Smooth muscle cell (in vitro differentiated cells): ENCODE measurements at regions not wholly inside any gene's neighbourhood (a gene's known extent, or its start where the extent isn't known, plus 50 kb on each side); places are given as distances from the start of the nearest gene placed in this dataset.
A peak's percentile ranks its signal among the peaks of the same experiment; 100 is the strongest.

Experiments used
- DNase-seq: peaks from one replicate; lab custom pipeline; 2025; ENCODE audit not compliant: unreplicated experiment; lab: John Stamatoyannopoulos, UW
- H2AFZ ChIP-seq: fragments of 200-600 bp; sonication (generic); 2 replicates; pipeline ENCODE4 v1.6.0; 2016; ENCODE audit warnings: antibody characterized with exemption, low read depth, mild to moderate bottlenecking
- H3F3A ChIP-seq: fragments of 200-600 bp; sonication (generic); 2 replicates; pipeline ENCODE4 v1.6.0; 2017; ENCODE audit warnings: antibody characterized with exemption, low read depth
- H3K27ac ChIP-seq: fragments of 200-600 bp; sonication (generic); 2 replicates; pipeline ENCODE4 v1.5.1; 2016; ENCODE audit warnings: low read depth, mild to moderate bottlenecking
- H3K27me3 ChIP-seq: fragments of 200-600 bp; sonication (generic); 2 replicates; pipeline ENCODE4 v1.6.1; 2016; ENCODE audit warnings: low read depth, mild to moderate bottlenecking
- H3K36me3 ChIP-seq: fragments of 200-600 bp; sonication (generic); 2 replicates; pipeline ENCODE4 v1.5.1; 2016; ENCODE audit warnings: low read depth
- H3K4me1 ChIP-seq: fragments of 200-600 bp; sonication (generic); 2 replicates; pipeline ENCODE4 v1.5.1; 2016; ENCODE audit warnings: low read depth
- H3K4me2 ChIP-seq: fragments of 200-600 bp; sonication (generic); 2 replicates; pipeline ENCODE4 v1.6.0; 2016; ENCODE audit warnings: mild to moderate bottlenecking
- H3K4me3 ChIP-seq: fragments of 200-600 bp; sonication (generic); 2 replicates; pipeline ENCODE4 v1.5.1; 2016; ENCODE audit warnings: mild to moderate bottlenecking
- H3K79me2 ChIP-seq: fragments of 200-600 bp; sonication (generic); 2 replicates; pipeline ENCODE4 v1.6.0; 2016; ENCODE audit warnings: low read depth, mild to moderate bottlenecking
- H3K9ac ChIP-seq: fragments of 200-600 bp; sonication (generic); 2 replicates; pipeline ENCODE4 v1.6.0; 2016; ENCODE audit warnings: low read depth
- H3K9me3 ChIP-seq: fragments of 200-600 bp; sonication (generic); replicated peaks from 2 replicates; pipeline ENCODE4 v1.5.1; 2016; ENCODE audit warnings: low read depth
- H4K20me1 ChIP-seq: fragments of 200-600 bp; sonication (generic); 2 replicates; pipeline ENCODE4 v1.6.0; 2016; ENCODE audit warnings: low read depth
- WGBS: methylation state at CpG from one replicate; pipeline ENCODE4 v1.1.7; 2016; ENCODE audit warnings: low lambda C conversion rate; 5-methylcytosine and 5-hydroxymethylcytosine counted together
- TF ChIP-seq, protein P1 (sequence below): fragments of 200-600 bp; sonication (generic); IDR thresholded peaks from 2 replicates; pipeline ENCODE4 v1.5.1; 2017; ENCODE audit warnings: borderline replicate concordance, mild to moderate bottlenecking, antibody characterized with exemption; ENCODE audit not compliant: insufficient read depth, poor library complexity, severe bottlenecking

DNA sequence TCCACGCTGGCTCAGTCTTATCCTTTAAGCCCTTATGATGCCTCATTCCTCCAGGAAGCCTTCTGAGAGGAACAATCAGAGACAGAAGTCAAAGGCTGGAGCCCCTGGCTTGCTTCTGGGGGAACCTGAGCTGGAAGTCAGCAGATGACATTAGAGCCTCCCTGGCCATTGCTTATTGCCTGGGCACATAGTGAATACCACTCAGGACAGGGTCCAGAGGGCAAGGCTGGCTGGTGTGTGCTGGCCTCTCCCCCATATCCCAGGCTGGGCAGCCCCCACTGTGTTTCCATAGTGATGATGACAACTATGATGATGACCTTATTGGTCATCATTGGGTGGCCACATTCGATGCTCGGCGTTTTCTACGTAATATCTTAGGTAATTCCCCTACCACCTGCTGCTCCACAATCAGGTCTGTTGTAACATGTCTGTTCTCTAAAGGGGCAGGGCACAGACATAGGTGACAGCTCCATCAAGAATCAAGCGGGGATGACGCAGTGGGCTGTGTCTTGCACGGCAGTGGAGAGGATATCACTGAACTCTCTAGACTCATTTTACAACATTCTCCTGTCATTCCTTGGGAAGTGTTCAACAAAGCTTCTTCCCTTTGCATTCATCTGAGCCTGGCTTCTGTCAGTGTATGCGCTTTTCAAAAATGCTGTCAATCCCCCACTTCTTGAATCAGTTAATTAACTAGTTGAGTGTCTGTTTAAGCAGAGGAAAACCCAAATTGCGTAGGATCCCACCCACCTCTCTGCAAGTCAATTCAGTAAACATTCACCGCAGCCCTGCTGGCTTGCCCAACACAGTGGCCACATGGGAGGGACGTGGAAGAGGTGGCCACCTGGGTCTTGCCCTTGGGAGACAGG lies 89.4 kb upstream of the TSHZ3 start:
- no peak overlapping the region for H3K4me3 ChIP-seq
- H3K27me3 ChIP-seq: no peaks in the 10 kb centered on the region
- no peaks in the 10 kb centered on the region for H3K79me2 ChIP-seq
- no peak for DNase-seq
- TF ChIP-seq, protein P1, sequence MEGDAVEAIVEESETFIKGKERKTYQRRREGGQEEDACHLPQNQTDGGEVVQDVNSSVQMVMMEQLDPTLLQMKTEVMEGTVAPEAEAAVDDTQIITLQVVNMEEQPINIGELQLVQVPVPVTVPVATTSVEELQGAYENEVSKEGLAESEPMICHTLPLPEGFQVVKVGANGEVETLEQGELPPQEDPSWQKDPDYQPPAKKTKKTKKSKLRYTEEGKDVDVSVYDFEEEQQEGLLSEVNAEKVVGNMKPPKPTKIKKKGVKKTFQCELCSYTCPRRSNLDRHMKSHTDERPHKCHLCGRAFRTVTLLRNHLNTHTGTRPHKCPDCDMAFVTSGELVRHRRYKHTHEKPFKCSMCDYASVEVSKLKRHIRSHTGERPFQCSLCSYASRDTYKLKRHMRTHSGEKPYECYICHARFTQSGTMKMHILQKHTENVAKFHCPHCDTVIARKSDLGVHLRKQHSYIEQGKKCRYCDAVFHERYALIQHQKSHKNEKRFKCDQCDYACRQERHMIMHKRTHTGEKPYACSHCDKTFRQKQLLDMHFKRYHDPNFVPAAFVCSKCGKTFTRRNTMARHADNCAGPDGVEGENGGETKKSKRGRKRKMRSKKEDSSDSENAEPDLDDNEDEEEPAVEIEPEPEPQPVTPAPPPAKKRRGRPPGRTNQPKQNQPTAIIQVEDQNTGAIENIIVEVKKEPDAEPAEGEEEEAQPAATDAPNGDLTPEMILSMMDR: no peak
- H3K27ac ChIP-seq: no peak overlapping the region
- H3K36me3 ChIP-seq: no peaks in the 10 kb centered on the region
- peaks cover 10% of the 10 kb centered on the region for H3F3A ChIP-seq
- H3K4me2 ChIP-seq: peak overlapping the region; percentile 56
- H2AFZ ChIP-seq: no peak overlapping the region
- no peaks in the 10 kb centered on the region for H3K9me3 ChIP-seq
- H4K20me1 ChIP-seq: no peaks in the 10 kb centered on the region
- H3K4me1 ChIP-seq: no peaks in the 10 kb centered on the region
- H3K9ac ChIP-seq: no peak overlapping the region
- 61% methylated on average over 12 of the region's 12 CpGs for WGBS

DNA sequence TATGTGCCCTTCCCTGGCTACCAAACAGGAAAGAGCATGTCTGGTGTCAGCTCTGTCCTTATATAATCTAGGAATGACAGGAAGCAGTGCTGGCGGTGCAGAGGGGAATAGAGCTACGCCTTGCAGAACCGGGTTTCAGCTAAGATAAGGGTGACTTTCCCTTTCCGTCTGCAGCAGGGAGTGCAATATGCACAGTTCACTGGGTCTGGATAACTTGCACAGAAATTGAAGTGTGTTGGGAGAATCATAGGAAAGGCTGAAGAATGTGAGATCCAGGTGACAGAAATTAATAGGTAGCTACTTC lies 90.0 kb upstream of the TSHZ3 start:
- no peaks in the 10 kb centered on the region for H3K79me2 ChIP-seq
- no peak overlapping the region for H2AFZ ChIP-seq
- no peak overlapping the region for H3K9ac ChIP-seq
- H3K4me1 ChIP-seq: no peaks in the 10 kb centered on the region
- TF ChIP-seq, protein P1: no peak
- H3K9me3 ChIP-seq: no peaks in the 10 kb centered on the region
- H3F3A ChIP-seq: peaks cover 10% of the 10 kb centered on the region
- H3K4me3 ChIP-seq: no peak overlapping the region
- H3K36me3 ChIP-seq: no peaks in the 10 kb centered on the region
- H4K20me1 ChIP-seq: no peaks in the 10 kb centered on the region
- WGBS: 25% methylated on average over 4 of the region's 4 CpGs
- H3K27ac ChIP-seq: no peak overlapping the region
- peak overlapping the region; percentile 56 for H3K4me2 ChIP-seq
- no peaks in the 10 kb centered on the region for H3K27me3 ChIP-seq
- DNase-seq: no peak

DNA sequence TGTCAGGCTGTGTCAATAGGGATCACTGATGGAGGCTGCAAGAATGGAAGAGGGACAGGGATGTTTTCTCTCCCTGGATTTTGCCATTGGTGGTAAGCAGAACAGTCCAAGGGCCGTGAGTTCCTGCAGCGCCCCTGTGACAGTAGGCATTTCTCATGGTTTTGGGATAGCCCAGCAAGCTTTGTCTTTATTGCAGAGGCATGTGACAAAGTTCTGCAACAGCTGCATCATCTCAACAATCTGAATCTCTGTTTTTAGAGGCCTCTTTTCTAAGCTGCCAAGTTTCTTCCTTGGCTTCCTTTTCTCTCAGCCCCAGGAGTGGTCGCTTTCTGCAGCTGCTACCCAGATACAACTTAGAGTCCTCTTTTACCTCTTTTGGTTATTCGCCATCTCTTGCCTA lies 95.7 kb upstream of the TSHZ3 start:
- H3K27me3 ChIP-seq: no peaks in the 10 kb centered on the region
- H3K4me2 ChIP-seq: no peak overlapping the region
- no peaks in the 10 kb centered on the region for H3K79me2 ChIP-seq
- no peak overlapping the region for H3K9ac ChIP-seq
- WGBS: 97% methylated on average over 4 of the region's 4 CpGs
- H2AFZ ChIP-seq: no peak overlapping the region
- no peak for DNase-seq
- no peak overlapping the region for H3K27ac ChIP-seq
- no peak overlapping the region for H3K4me3 ChIP-seq
- no peaks in the 10 kb centered on the region for H3K9me3 ChIP-seq
- TF ChIP-seq, protein P1: no peak
- no peaks in the 10 kb centered on the region for H3K4me1 ChIP-seq
- no peaks in the 10 kb centered on the region for H3F3A ChIP-seq
- no peaks in the 10 kb centered on the region for H4K20me1 ChIP-seq
- H3K36me3 ChIP-seq: no peaks in the 10 kb centered on the region

DNA sequence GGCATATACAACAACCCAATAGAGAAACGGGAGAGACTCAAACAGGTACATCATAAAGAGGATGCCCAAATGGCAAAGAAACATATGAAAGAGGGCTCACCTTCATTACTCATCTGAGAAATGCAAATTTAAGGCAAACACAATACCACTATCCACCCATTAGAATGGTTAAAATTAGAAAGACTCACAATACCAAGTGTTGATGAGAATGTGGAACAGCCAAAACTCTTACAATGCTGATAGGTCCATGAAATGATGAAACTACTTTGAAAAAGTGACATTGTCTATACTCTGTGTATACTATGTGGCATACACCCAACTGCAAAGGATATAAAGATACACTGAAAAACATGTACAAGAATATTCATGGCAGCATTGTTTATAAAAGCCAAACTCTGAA lies 96.2 kb upstream of the TSHZ3 start:
- H3K9ac ChIP-seq: no peak overlapping the region
- H3K4me3 ChIP-seq: no peak overlapping the region
- no peak overlapping the region for H3K4me2 ChIP-seq
- no peaks in the 10 kb centered on the region for H4K20me1 ChIP-seq
- no peak overlapping the region for H3K27ac ChIP-seq
- no peaks in the 10 kb centered on the region for H3K4me1 ChIP-seq
- no peaks in the 10 kb centered on the region for H3K36me3 ChIP-seq
- no peak for DNase-seq
- H3K9me3 ChIP-seq: no peaks in the 10 kb centered on the region
- TF ChIP-seq, protein P1: no peak
- H2AFZ ChIP-seq: no peak overlapping the region
- no peaks in the 10 kb centered on the region for H3F3A ChIP-seq
- no peaks in the 10 kb centered on the region for H3K79me2 ChIP-seq
- H3K27me3 ChIP-seq: no peaks in the 10 kb centered on the region
- 87% methylated on average over 1 of the region's 1 CpG for WGBS
